ENCODE measurements at regions not wholly inside any gene's neighbourhood (a gene's known extent, or its start where the extent isn't known, plus 50 kb on each side); places are given as distances from the start of the nearest gene placed in this dataset.

GRCh38 chr7:17680026-17680425 lies 260.3 kb downstream of the SNX13 start:
- DNase-seq (ENCODE audit: low read depth), result no peak
- Histone ChIP-seq H3K36me3 (ENCODE audit: control insufficient read depth, insufficient read depth, low read length) (no peaks in the 10 kb centered on the region), H3K4me3 (ENCODE audit: low read depth, low read length) (no peak overlapping the region), H3K27me3 (ENCODE audit: control insufficient read depth, insufficient read depth, low read length) (no peaks in the 10 kb centered on the region)
- no peak for TF ChIP-seq CTCF (IDR thresholded peaks at IDR 0.05; ENCODE audit: insufficient read depth, low read length, poor library complexity, severe bottlenecking)

GRCh38 chr7:17680943-17681351 lies 259.3 kb downstream of the SNX13 start:
- no peak overlapping the region for H3K4me3 ChIP-seq (ENCODE audit: low read depth, low read length)
- no peaks in the 10 kb centered on the region for H3K27me3 ChIP-seq (ENCODE audit: control insufficient read depth, insufficient read depth, low read length)
- H3K36me3 ChIP-seq (ENCODE audit: control insufficient read depth, insufficient read depth, low read length), result no peaks in the 10 kb centered on the region
- peak; percentile 11 for TF ChIP-seq CTCF (IDR thresholded peaks at IDR 0.05; ENCODE audit: insufficient read depth, low read length, poor library complexity, severe bottlenecking)
- no peak for DNase-seq (ENCODE audit: low read depth)

- TF ChIP-seq CTCF (IDR thresholded peaks at IDR 0.05; ENCODE audit: insufficient read depth, low read length, poor library complexity, severe bottlenecking), result no peak
- no peaks in the 10 kb centered on the region for H3K27me3 ChIP-seq (ENCODE audit: control insufficient read depth, insufficient read depth, low read length)
Observed at GRCh38 chr7:17681965-17682364, 258.3 kb downstream of the SNX13 start.

GRCh38 chr7:17682586-17682985 lies 257.7 kb downstream of the SNX13 start:
- Histone ChIP-seq H3K36me3 (ENCODE audit: control insufficient read depth, insufficient read depth, low read length) (no peaks in the 10 kb centered on the region), H3K4me3 (ENCODE audit: low read depth, low read length) (no peak overlapping the region), H3K27me3 (ENCODE audit: control insufficient read depth, insufficient read depth, low read length) (no peaks in the 10 kb centered on the region)
- no peak for DNase-seq (ENCODE audit: low read depth)
- TF ChIP-seq CTCF (IDR thresholded peaks at IDR 0.05; ENCODE audit: insufficient read depth, low read length, poor library complexity, severe bottlenecking), result no peak

More at GRCh38 chr7:17681965-17682364, 258.3 kb downstream of the SNX13 start:
- no peak for DNase-seq (ENCODE audit: low read depth)
- H3K36me3 ChIP-seq (ENCODE audit: control insufficient read depth, insufficient read depth, low read length), result no peaks in the 10 kb centered on the region
- H3K4me3 ChIP-seq (ENCODE audit: low read depth, low read length), result no peak overlapping the region

GRCh38 chr7:17685141-17685540 lies 255.2 kb downstream of the SNX13 start:
- no peaks in the 10 kb centered on the region for H3K27me3 ChIP-seq (ENCODE audit: control insufficient read depth, insufficient read depth, low read length)
- H3K36me3 ChIP-seq (ENCODE audit: control insufficient read depth, insufficient read depth, low read length), result no peaks in the 10 kb centered on the region
- TF ChIP-seq CTCF (IDR thresholded peaks at IDR 0.05; ENCODE audit: insufficient read depth, low read length, poor library complexity, severe bottlenecking), result no peak
- no peak for DNase-seq (ENCODE audit: low read depth)
- H3K4me3 ChIP-seq (ENCODE audit: low read depth, low read length), result no peak overlapping the region

GRCh38 chr7:17687361-17687760 lies 252.9 kb downstream of the SNX13 start:
- Histone ChIP-seq H3K27me3 (ENCODE audit: control insufficient read depth, insufficient read depth, low read length) (no peaks in the 10 kb centered on the region), H3K36me3 (ENCODE audit: control insufficient read depth, insufficient read depth, low read length) (no peaks in the 10 kb centered on the region), H3K4me3 (ENCODE audit: low read depth, low read length) (no peak overlapping the region)
- DNase-seq (ENCODE audit: low read depth), result no peak
- TF ChIP-seq CTCF (IDR thresholded peaks at IDR 0.05; ENCODE audit: insufficient read depth, low read length, poor library complexity, severe bottlenecking), result no peak

Data from kidney epithelial cell (primary cell).